ENCODE measurements at regions not wholly inside any gene's neighbourhood (a gene's known extent, or its start where the extent isn't known, plus 50 kb on each side); places are given as distances from the start of the nearest gene placed in this dataset.
"Not testable (repeated sequence)": the region's sequence is repeated elsewhere in the genome, so short reads cannot be mapped to it uniquely, and the experiment has no call there.

DNA sequence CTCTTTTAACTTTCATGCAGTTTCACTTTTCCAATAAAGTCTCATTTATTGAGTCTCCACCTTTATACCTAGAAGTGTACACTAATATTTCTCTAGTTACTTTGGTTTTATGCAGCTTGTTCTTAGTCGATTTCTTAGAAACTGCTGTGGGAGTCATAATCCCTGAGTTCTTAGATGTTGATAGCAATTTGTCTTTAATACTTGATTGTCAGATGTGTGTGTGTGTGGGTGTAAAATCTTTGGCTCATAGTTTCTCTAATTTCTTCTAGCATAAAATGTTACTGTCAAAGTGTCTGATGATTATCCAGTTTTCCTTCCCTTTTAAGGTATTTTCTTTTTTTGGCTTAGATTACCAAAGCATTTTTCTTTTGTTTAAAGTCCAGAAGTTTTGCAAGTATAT lies 473.8 kb upstream of the PTCHD4 start:
- no peak for DNase-seq

DNA sequence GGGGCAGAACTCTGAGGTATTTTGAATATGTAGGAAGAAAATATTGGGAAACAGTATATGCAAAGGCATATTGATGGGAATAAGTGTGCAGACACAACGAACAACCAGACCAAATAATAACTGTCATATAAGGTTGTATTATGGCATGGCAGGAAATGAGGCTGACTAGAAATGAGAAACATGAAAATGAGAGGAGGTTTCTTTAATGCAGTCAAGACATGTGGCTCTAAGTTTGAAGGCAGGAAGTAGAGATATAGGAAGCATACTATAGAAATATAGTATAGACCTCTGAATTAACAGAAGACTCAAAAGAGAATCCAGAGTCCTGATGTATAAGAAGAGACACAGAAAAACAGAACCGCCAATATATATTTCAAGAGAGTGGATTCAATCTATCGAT lies 459.7 kb upstream of the PTCHD4 start:
- no peak for DNase-seq

DNA sequence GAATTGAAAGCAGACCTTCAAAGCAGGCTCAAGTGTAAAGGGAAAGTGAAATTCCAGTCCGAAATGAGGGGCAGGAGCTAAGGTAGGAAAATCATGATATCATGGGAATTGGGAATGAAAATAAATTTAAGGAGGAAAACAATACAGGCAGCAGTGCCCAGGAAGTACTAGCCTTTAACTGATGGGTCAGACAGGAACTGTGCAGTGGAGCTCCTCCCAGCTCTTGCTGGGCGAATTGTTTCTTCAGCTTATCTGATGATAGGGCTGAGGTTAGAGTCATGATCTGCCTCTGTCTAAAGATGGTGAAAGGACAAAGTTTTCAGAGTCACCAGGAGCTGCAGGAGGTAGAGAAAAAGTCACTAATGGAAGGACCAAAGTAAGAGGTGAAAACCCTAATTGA lies 457.9 kb upstream of the PTCHD4 start:
- DNase-seq, result no peak

DNA sequence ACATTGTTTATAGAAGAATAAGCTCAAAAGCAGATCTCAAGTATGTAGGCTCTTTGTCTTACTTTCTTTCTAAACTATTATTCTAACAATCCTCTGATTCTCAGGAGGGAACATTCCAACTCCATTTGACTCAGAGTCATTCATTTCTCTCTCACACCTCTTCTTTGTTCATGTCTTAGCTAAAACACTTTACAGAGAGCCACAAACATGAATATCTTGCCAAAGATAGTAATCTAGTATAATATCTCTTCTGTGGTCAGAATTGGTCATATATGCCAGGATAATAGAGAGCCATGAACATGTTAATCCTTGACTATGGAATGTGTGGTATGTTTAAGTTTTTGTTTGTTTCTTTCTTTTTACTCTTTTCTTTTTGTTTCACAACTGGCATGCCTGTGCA lies 456.0 kb upstream of the PTCHD4 start:
- no peak for DNase-seq

DNA sequence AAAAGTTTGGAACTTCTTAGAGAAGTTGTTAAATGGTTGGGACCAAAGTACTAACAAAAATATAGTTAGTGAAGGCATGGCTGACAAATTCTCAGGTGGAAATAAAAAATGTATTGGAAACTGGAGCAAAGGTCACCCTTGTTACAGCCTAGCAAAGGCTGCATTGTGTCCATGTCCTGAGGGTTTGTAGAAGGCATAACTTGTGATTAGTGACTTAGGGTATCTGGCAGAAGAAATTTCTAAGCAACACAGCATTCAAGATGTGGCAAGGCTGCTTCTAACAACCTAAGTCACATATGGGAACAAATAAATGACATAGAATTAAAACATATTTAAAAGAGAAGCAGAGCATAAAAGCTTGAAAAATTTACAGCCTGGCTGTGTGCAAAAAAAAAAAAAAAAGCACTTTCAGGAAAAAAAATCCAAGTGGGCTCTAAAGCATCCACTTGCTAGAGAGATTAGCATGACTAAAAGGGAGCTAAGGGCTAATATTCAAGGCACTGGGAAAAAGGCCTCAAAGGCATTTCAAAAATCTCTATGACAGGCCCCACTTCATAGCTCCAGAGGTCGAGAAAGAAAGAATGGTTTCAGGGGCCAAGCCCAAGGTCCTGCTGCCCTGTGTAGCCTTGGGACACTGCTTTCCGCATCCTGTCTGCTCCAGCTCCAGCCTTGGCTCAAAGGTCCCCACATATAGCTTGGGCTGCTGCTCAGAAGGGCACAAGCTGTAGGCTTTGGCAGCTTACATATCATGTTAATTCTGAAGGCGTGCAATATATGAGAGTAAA lies 453.2 kb upstream of the PTCHD4 start:
- no peak for DNase-seq

DNA sequence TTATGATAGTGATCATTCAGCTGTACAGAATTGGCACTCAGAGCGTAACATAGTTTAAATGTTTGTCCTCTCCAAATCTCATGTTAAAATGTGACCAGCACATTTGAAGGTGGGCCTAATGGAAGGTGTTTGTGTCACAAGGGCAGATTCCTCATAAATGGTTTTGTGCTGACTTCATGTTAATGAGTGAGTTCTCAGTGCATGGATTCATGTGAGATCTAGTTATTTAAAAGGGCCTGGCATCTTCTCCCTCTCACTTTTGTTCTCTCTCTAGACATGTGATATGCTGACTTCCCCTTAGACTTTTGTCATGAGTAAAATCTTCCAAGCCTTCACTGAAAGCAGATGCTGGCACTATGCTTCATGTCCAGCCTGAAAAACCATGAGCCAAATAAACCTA lies 452.4 kb upstream of the PTCHD4 start:
- no peak for DNase-seq

DNA sequence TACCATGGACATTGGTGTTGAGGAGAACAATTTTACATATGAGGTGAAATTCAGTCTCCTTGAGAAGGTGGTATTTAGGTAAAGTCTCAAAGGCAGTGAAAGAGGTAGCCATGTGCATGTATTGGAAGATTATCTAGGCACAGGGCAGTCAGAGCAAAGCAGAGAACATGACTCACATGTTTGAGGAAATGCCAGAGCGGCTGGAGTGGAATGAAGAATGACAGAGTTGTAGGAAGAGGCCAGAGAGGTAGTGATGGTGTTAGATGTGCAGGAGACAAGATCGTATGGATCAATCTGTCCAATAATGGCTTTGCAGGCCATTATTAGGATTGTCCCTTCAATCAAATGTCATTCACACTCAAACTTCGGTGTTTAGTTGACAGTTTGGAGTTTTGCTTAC lies 449.4 kb upstream of the PTCHD4 start:
- no peak for DNase-seq

DNA sequence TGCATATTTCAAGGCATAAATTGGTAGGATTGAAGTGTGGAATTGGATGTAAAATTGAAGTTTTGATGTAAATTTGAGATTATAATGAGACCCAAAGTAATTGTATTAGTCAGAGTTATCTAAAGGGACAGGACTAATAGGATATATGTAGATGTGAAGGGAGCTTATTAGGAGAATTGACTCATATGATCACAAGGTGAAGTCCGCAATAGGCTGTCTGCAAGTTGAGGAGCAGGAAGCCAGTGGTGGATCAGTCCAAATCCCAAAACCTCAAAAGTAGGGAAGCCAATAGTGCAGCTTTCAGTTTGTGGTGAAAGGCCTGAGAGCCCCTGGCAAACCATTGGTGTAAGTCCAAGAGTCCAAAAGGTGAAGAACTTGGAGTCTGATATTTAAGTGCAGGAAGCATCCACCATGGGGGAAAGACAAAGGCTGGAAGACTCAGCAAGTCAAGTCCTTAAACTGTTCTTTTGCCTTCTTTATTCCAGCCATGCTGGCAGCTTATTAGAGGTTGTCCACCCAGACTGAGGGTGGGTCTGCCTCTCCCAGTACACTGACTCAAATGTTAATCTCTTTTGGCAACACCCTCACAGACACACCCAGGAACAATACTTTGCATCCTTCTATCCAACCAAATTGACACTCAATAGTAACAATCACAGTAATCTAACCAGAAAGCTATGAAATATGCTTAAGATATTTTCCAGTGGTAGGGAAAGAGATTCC lies 442.6 kb upstream of the PTCHD4 start:
- DNase-seq, result no peak

DNA sequence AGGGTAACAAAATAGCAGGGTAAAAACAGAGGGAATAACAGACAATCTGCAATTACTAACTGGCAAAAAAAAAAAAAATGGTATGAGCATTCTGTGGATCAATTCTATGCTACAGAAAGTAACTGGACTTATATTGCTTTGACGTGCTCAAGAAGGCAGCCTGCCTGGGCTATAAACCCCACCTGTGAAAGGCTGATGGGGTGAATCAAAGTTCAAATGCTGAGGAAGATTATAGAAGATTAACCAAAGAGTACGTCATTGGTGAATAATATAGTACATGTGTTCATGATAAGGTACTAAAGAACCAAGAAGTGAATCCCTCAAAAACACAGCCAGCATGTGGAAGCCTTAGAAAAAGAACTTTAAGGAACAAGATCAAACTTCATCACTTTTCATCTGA lies 441.9 kb upstream of the PTCHD4 start:
- DNase-seq, result no peak

DNA sequence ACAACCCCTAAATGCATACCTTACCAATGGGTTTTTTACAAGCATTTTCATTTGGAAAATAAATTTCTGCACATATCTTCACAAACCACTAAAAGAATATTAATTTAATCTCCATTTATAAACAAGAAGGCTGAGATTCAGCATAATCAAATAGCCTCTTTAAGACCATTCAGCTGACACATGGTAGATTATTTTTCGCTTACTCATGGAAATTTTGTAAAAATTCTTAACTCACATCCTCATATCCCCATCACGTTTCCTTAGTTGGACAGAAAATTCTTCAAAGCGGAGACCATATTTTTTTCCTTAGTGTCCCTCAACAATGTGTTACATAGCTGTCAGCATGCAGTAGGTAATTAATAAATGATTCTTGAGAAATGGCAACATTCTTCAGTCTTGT lies 439.6 kb upstream of the PTCHD4 start:
- DNase-seq, result no peak

DNA sequence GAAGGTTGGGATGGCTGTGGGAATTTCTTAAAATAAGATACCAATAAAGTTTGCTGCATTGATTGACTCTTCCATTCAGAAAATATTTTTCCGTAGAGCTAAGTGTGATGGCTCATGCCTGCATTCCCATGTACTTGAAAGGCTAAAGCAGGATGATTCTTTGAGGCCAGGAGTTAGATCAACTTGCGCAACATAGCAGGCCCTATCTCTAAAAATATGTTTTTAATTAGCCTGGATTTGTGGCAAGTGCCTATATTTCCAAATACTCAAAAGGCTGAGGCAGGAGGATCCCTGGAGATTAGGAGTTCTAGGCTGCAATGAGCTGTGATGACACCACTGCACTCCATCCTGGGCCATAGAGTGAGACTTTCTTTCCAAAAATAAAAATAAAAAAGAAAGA lies 431.2 kb upstream of the PTCHD4 start:
- no peak for DNase-seq

DNA sequence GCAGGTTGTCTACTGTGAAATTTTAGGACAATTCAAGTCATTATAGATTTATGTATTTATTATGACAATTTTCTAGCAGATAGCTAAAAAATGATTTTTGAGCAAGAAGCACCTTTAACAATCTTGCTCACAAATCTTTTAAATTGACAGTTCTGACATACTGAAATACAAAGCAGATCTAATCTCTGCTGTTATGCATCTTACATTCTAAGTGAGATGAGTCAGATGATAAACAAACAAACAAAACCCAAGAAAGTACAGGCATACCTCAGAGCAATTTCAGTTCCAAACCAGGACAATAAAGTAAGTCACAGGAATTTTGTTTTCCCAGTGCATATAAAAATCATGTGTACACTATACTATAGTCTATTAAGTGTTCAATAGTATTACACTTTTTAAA lies 430.7 kb upstream of the PTCHD4 start:
- no peak for DNase-seq

DNA sequence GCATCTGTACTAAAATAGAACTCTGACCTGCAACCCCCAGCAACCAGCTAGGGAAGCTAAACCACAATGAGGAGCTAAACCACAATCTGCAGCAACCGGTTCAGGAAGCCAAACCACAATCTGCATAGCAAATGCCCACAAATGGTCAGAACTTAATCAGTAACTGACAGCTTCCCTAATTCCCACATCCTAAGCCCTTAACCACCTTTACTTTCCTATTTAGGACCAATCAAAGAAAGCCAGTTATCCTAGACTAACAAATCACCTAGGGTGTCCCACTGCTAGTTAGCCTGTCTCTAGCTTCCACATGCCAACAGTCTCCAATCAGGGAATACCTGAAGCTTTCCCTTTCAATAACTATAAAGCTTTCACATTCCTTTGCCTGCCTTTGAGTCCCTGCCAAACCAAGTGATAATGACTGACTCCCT lies 424.6 kb upstream of the PTCHD4 start:
- no peak for DNase-seq

DNA sequence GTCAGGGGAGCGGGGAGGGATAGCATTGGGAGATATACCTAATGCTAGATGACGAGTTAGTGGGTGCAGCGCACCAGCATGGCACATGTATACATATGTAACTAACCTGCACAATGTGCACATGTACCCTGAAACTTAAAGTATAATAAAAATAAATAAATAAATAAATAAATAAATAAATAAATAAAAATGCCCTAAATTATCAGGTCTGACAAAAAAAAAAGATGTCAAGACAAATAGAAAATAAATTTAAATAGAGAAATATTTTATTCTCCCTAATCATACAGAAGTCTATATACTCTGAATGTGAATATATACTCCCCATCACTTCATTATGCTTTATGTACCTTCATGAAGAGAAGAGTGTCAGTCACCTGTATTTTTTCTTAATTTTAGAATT lies 420.0 kb upstream of the PTCHD4 start:
- DNase-seq, result not testable (repeated sequence)

DNA sequence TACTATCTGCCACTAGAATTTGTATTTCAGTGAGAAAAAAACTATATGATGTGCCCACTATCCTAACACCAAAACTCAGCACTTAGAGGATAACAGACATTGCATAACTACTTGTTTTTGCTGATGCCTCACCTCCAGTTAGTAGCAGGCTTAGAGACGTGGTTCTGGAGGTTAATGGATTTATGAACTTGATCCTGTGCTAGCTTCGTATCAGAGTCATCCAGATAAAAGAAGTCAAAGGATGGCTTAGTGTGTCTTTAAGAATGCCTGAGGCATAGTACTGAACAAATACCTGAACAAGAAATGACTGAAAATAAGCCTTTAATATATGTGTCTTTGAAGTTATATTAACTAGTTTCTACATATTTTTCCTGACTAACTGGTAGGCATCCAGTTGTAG lies 414.9 kb upstream of the PTCHD4 start:
- DNase-seq, result no peak

DNA sequence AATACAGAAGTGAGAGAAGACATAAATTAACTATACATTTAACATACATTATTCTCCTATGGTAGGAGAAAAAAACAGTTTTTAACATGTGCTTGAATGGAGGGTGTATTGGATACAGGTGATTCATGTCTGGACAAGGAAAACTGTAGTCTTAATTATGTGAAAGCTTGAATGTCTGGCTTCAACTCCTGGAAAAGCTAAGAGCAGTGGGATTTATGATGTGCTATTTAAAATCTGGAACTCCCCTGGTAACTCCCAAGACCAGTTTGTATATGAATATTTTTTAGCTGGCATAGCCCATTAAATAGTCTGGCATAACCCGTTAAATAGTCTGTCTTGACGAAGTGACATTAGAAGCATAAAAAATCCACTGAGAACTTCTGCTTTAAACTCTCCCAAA lies 410.0 kb upstream of the PTCHD4 start:
- DNase-seq, result no peak

DNA sequence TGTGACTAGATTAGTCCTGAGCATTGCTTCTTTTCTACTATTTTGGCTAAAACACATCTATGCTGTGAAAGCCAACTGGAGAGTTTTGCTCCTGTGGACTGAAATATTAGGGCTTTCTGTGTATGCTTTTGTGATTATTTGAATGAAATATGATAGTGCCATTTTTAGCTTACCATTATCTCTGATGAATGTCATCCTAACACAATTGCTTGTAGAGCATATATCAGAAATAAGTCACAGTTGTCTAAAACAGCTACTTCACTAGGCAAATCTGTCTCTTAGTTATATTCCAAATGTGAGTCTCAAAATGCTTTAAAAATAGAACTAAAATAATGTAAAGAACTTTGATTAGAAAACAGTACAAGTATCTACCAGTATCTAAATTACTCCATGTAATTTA lies 401.4 kb upstream of the PTCHD4 start:
- DNase-seq, result no peak

DNA sequence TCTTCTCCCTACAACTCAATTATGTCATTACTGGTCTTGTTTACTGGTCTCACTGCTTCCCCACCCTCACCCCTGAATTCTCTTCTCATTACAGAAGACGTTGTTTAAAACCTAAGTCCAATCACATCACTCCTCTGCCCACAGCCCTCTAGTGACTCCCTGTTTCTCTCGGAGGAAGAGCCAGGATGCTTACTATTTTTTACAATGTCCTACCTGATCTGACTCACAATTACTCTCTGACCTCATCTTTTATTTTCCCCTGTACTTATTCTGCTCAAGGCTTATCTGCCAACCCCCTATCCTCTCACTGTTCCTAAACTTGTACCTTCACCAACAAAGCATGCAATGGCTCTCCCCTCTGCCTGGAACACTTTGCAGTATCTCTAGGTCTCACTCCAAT lies 400.4 kb upstream of the PTCHD4 start:
- no peak for DNase-seq

DNA sequence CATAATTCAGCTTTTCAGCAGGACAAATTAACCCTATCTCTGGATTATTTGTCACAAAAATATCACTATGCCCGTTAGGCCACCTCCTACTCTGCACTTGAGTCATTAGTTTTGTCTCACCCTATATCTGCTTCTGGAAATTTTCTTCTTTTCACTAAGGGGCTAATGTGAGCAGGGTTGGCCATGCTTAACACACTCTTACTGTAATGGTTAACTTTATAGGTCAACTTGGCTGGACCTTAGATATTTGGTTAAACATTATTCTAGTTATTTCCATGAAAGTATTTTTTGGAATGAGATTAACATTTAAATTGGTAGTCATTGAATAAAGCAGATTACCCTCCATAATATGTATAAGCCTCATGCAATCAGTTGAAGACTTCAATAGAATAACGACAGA lies 394.6 kb upstream of the PTCHD4 start:
- DNase-seq, result no peak

DNA sequence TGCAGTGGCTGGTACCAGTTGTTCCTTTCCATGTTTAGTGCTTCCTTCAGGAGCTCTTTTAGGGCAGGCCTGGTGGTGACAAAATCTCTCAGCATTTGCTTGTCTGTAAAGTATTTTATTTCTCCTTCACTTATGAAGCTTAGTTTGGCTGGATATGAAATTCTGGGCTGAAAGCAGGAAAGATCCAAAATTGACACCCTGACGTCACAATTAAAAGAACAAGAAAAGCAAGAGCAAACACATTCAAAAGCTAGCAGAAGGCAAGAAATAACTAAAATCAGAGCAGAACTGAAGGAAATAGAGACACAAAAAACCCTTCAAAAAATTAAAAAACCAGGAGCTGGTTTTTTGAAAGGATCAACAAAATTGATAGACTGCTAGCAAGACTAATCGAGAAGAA lies 382.4 kb upstream of the PTCHD4 start:
- DNase-seq, result not testable (repeated sequence)

DNA sequence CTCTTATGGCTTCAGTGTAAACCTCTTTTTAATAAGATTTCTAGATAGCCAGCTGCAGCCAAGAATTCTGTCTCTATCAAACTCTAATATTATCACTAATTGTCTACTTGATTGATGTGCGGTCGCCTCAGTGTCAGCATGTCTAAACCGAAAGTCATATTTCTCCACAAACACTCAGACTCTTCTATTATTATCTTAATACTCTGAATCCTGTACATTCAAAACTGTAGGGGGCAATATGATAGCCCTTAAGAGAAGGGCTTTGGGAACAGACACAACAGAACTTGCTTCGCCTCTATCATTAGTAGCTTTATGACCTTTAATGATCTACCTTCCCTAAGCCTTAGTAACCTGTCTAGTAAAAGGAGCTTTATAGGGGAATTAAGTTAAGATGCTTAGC lies 379.7 kb upstream of the PTCHD4 start:
- no peak for DNase-seq

DNA sequence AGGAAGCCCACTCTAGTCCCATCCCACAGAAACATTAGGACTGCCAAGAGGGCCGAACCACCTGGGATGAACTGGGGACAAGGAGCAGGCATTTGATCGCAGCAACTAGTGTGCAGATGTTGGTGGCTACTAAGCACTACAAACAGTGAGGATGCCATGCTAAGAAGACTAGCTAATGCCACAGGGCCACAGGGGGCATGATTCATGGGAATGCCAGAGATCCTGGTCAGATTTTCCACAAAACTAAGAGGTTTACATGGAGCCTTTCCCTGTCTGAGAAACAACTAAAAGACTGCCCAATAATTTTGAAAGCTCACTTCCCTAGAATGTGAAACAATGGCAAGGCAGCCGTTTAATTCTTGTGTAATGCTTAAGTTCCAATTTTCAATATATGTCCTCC lies 375.9 kb upstream of the PTCHD4 start:
- no peak for DNase-seq

DNA sequence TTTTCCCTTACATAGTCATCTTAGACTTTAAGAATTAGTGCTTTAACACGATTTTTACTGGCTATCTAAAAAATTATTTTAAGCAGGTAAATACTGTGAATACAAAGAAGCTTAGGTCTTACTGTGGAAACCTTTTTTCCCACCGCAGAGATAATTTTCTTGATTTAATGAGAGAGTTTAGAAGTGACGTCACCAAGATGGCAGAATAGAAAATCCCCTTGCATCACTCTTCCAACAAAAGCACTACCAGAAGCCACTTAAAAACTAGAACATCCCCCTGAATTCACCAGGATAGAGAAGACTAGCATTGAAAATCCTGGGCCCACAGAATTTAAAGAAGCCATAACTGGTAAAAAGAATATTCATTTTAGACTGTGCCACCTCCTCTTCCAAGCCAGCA lies 375.4 kb upstream of the PTCHD4 start:
- DNase-seq, result no peak

DNA sequence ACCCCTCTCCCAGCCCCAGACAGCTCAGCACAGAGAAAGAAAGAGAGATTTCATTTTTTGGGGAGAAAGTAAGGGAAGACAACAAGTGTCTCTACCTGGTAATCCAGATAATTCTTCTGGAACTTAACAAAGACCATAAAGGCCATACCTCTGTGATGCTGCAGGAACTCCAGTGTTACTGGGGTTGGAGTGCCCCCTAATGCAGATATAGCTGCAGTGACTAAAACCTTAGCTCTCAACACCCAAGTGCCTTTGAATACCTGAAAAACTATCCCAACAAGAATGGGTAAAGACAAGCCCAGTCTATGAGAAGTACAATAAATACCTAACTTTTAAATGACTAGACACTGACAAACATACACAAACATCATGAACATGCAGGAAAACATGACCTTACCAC lies 365.3 kb upstream of the PTCHD4 start:
- no peak for DNase-seq

DNA sequence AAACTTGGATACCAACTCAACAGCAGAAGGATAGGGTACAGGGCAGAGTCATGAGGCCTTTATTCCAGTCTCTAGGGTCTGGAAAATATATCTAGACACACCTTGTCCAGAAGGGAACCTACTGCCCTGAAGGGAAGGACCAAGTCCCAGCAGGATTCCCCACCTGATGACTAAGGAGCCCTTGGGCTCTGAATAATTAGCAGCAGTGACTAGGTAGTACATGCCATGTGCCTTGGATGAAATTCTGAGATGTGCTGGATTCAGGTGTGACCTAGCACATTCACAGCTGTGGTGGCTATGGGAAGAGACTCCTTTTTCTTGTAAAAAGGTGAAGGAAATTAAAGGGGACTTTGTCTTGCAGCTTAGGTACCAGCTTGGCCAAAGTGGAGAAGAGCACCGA lies 364.3 kb upstream of the PTCHD4 start:
- no peak for DNase-seq

All from stimulated activated naive CD4-positive, alpha-beta T cell (primary cell).